ENCODE measurements at regions not wholly inside any gene's neighbourhood (a gene's known extent, or its start where the extent isn't known, plus 50 kb on each side); places are given as distances from the start of the nearest gene placed in this dataset.

GRCh38 chr1:217929213-217929885, 298.2 kb downstream of the SPATA17 start:
- TF ChIP-seq, protein P1, sequence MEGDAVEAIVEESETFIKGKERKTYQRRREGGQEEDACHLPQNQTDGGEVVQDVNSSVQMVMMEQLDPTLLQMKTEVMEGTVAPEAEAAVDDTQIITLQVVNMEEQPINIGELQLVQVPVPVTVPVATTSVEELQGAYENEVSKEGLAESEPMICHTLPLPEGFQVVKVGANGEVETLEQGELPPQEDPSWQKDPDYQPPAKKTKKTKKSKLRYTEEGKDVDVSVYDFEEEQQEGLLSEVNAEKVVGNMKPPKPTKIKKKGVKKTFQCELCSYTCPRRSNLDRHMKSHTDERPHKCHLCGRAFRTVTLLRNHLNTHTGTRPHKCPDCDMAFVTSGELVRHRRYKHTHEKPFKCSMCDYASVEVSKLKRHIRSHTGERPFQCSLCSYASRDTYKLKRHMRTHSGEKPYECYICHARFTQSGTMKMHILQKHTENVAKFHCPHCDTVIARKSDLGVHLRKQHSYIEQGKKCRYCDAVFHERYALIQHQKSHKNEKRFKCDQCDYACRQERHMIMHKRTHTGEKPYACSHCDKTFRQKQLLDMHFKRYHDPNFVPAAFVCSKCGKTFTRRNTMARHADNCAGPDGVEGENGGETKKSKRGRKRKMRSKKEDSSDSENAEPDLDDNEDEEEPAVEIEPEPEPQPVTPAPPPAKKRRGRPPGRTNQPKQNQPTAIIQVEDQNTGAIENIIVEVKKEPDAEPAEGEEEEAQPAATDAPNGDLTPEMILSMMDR (conservative IDR thresholded peaks at IDR 0.05), result no peak
- no peak for TF ChIP-seq EZH2 (IDR thresholded peaks at IDR 0.05; ENCODE audit: low read depth)

Measured in PC-9 (cell line).